RPMI8226 (cell line): ENCODE measurements at regions not wholly inside any gene's neighbourhood (a gene's known extent, or its start where the extent isn't known, plus 50 kb on each side); places are given as distances from the start of the nearest gene placed in this dataset.

Experiments used
- DNase-seq: peaks from one replicate; pipeline ENCODE4 v3.0.0-alpha.2; 2015

DNA sequence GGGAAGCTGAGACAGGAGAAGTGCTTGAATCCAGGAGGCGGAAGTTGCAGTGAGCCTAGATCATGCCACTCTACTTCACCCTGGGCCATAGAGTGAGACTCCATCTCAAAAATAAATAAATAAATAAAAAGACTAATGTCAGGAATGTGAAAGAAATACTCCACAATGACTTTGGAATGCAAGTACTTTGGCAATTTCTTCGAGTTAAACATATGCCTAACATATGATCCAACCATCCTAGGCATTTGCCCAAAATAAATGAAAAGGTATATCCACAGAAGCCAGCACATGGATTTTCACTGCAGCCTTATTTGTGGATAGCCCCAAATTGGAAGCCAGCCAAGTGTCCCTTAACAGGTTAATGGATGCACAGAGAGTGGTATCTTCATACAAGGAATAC is 357.9 kb upstream of the TMEM132C start:
- DNase-seq, result no peak

DNA sequence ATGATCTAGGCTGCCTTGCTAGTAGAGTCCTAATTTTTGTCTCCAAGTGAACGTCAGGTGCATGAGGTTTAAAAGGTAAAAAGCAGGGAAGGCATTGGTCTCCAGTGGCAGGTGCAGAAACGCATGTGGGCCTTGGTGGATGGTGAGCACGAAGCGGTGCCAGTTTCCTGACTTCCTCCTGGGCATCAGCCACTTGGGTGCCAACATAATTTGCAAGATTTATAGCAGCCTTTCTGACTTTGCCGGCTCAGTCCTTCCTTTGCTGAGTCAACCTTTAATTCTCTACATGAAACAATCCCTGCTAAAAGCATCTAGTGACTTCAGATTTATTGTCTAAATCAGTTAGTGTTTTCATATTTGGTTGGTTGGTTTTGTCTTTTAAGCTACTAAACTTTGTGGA is 355.7 kb upstream of the TMEM132C start:
- DNase-seq, result no peak

DNA sequence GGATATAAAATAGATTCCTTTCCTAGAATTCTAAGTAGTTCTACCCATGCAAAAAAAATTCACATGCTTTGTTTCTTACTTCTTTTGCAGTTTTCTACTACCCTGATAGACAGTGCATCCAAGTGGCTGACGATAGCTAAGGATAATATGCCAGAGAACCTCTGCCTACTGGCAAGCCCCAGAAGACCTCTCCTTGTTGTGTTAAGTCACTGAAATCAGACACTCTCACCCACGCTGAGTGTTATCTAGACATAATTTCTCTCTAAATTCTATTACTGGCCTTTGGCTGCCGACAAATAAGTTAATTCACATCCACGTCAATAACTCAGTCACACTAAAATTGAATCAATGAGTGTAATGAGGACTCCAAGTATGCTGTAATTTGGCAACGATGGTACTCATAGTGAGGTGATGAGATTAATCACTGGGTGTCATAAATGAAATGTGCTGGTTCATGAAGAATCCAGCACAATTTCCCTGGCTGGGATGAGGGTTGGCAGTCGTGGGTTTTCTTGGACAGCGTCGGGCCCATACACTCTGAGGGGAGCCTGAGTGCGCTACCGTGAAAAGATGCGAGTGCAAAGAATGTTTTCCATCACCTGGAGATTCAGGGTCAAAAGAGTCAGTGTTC is 354.8 kb upstream of the TMEM132C start:
- no peak for DNase-seq

DNA sequence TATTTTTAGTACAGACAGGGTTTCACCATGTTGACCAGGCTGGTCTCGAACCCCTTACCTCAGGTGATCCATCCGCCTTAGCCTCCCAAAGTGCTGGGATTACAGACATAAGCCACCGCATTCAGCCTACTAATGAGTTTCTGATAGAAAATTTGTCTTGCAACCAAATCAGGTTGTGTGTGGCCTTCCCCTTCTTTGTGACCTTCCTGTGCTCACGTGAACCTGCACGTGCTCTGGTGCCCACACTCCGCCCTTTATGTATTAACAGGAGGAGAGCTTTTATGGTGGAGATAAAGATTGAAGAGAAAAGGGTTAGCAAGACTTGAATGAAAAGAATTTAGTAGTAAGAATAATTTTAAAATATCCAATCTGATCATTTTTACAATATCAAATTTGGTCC is 343.5 kb upstream of the TMEM132C start:
- no peak for DNase-seq

DNA sequence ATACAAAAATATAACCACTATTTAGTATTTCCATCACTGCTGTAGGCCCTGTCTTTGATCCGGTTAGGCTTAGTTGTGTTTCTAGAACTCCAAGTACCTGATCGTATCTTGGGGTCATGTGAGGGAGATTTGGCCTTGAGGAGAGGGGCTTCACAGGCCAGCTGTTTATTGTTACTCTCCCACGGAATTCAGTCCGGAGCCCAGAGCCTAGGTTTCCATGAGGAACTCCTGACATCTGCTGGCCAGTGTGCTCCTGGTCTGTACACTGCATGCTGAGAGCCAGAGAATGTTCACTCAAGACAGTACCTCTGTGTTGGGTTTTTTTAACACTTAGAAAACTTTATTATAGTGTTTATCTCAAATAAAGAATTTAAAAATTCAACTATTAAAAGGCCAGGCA is 341.0 kb upstream of the TMEM132C start:
- DNase-seq, result no peak

DNA sequence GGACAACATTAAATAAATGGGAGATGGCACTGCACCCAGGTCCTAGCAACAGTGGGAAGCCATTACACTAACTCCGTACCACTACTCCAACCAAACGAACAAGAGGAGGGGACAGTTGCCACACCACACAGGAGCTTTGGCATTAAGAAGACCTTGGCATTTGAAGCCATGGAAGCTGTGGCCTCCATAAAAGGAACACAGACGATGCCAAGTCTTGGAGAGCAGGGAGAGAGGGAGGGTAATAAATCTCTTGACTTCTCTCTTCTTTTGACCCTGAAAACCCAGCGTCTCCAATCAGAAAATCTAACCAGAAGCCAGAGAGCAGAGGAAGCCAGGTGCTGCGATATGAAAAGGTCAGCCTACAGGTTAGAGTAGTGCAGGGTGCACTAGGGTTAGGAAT is 338.8 kb upstream of the TMEM132C start:
- DNase-seq, result no peak

DNA sequence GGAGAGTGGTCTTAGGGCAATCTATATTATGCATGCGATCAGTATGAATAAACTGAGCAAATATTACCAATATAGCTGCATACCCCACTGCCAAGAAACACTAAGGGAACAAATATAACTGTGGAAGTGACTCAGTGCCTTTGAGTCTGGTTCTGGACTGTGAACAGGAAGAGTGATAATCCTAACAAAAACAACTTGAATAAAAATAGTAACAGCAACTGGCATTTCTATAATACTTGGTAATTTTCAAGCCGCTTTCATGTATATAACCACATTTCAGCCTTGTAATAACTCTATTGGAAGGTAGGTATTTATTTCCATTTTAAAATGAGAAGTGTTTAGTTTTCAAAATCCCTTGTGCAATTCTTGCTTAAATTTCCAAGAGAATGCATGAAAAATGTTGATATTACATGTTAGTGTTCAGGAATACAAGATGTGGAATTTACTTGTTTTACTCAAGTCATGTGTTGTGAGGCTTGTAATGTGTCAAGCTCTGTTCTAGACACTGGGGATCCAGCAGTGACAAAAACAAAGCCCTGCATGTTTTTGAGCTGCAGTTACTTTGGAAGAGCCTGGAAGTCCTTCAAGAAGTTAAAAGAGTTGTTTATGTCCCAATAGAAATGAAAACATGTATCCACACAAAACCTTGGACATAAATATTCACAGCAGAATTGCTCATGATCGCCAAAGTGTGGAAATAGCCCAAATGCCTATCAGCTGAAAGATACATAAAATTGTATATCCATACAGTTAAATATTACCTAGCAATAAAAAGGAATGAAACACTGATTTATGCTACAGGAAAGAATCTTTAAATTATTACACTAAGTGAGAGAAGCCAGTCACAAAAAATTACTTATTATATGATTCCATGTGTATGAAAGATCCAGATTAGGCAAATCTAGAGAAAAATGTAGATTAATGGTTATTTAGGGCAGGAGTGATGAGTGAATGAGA is 338.1 kb upstream of the TMEM132C start:
- no peak for DNase-seq

DNA sequence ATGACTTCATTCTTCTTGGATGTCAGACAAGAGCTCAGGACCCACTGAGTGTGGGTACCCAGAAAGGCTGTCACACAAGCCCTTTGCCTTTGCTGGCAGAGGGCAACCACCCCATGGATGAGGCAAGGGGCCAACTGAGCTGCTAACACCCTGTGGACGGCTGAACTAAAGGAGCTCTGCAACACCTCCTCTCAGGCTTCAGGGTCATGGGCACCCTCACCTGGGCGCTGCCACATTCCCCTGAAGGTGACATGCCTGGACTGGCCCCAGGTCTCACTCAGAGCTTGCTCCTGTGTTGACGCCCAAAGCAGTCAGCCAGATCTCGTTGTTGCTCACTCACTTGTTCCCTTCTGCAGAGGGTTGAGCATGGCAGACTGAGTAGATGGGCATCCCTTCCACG is 336.8 kb upstream of the TMEM132C start:
- no peak for DNase-seq

DNA sequence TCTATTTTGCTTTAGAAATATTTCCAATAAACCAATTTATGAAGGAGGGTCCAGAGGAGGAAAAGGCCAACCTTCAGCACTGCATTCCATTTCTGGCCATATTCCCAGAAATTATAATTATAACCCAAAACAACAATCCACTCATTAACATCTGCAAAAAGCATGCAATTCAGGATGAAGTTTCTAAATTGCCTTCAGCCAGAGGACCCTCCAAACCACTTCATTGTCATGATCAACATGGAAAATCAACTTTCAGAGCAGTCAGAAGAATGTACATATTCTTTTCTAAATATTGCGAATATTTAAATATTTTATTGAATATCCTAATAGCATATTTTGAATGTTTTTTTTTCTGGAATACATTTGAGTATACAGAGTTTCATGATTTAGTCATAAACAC is 332.6 kb upstream of the TMEM132C start:
- no peak for DNase-seq

DNA sequence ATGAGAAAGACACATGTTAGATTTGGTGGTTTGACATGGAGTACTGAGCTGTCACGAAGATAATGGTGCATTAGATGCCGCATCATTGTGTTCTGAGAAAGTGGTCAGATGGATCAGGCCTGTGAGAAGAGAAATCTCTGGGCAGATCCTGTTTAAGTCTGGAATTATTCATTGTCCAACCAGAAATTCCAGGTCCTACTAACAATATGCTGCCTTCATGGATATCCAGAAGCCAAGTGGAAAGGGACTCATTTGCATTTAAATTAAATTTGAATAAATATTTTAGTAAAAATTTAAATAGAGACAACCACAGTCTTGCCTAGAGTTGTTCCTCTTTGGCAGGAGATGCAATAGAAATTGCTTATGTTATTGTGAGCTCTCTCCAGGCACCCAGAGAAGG is 330.5 kb upstream of the TMEM132C start:
- DNase-seq, result no peak

DNA sequence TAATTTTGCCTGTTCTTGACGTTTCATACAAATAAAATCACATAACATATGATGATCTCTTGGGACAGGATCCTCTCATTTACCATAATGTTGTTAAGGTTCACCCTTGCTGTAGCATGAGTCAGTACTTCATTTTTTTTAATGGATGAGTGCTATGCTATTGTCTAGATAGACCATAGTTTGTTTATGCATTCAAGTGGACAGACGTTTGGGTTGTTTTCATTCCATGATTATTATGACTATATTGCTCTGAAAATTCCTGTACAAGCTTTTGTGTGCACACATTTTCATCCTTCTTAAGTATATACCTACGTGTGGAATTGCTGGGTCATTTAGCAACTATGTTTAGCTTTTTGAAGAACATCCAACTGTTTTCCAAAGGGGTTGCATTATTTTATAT is 325.6 kb upstream of the TMEM132C start:
- no peak for DNase-seq

DNA sequence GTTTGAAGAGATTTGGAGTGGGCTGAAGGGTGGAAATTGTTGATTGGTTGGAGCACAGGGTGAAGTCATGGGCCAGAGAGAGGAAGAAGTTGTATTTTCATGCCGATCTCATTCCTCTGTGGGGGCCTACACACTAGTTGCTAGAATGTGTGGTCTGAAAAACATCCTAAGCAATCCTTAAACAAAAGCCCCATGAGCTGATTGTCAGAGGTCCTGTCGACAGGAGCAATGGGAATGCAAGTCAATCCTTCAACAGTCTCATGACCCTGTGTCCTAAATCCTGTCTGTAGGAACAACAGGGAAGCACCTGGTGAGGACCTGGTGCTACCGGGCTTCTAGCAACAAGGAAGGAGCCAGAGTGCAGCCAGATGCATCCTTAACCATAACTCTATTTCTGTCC is 324.0 kb upstream of the TMEM132C start:
- DNase-seq, result no peak

DNA sequence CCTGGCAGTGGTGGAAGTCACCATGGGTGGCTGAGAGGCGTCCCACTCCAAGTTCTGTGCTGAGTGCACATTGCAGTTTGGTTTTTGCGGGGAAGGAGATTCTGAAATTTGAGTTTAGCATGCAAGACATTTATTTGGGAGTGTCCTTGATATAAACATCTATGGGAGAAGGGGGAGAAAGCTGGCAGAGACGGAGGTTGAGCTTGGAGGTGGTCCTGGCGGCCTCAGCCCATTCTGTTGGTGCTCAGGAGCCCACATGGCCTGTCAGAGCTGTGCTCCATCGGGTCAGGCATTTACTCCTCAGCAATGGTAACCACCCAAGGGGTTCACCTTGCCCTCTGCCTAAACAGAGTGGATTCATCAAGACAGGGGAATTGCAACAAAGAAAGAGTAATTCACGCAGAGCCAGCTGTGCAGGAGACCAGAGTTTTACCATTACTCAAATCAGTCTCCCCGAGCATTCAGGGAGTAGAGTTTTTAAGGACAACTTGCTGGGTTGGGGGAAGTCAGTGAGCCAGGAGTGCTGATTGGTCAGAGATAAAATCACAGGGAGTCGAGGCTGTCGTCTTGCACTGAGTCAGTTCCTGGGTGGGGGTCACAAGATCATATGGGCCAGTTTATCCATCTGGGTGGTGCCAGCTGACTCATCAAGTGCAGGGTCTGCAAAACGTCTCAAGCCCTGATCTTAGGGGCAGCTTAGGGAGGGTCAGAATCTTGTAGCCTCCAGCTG is 323.3 kb upstream of the TMEM132C start:
- no peak for DNase-seq

DNA sequence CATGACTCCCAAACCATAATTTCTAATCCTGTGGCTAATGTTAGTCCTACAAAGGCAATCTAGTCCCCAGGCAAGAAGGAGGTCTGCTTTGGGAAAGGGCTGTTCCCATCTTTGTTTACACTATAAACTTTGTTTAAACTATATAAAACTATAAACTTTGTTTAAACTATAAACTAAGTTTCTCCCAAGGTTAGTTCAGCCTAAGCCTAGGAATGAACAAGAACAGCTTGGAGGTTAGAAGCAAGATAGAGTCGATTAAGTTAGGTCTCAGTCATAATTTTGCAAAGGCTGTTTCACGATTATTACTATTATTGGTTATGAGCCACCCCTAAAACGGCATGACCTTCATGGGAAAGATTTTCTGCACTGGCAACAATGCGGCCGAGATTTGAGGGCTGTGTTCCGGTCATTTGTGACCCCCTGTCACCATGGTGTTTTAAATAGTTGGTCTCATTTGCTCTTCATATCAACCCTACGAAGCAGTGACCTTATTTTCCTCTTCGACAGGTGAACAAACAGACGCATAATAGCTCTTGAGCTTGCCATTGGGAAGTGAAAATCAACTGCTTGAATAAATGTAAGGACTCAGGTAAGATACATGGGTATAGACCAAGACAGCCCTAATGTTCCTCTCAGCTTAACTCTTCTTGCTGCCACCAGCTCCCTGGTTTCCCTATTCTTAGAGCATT is 322.6 kb upstream of the TMEM132C start:
- no peak for DNase-seq

DNA sequence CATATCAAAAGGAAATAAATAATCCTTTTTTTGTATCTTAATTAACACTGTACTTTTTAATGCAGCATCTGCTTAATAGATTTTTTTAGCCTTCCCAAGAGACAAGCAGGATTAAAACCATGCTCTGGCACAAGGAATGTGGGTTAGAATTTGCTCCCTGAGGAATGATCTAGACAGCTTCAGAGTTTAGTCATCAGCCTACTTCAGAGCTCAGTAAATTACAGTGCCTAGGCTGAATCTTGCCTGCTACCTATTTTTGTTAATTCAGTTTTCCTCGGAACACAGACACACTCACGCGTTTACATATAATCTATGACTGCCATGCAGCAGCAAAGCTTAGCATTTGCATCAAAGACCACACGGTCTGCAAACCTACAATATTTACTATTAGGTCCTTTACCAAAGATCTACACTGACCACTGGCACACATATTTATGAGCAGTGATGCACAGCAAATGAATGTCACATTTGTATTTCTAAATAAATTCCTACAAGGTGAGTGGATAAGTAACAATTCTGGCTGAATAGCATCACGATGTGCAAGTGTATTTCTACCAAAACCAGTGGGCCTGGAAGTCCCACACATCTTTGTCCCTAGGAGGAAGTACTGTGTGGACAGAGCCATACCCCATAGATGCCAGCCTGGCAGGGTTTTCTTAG is 309.8 kb upstream of the TMEM132C start:
- DNase-seq, result no peak

DNA sequence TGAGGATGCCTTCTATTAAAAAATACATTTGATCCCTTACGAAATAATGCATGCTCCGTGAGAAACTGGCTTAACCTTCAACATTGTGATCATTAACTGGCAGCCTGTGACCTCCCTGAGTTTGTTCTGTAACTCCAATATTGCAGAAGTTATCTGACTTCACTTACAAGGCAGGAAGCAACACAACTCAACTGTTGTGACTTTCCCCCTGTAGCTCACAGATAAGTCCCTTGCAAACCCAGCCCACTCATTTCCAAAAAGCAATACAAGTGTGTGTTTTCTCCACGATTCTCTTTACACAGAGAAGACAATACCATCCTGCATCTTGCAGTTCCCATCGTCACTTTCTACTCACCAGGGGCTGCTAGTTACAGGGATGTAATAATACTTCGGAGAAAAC is 304.7 kb upstream of the TMEM132C start:
- DNase-seq, result no peak

DNA sequence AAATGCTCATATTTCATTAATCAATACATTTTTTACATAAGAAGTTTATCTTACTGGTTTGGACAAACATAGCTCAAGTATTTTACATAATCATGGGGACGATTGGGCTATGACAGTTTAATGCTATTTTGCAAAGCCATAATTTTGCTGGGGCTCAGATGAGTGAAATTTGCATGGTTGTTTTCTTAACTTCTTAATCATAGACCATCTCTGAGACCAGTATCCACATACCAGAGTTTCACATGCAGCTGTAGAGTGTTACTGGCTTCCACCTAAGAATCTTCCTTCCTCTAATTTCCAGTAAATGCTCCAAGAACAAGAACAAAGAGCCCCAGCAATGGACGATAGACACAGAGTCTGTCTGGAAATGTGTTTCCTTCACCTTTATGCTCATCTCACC is 303.0 kb upstream of the TMEM132C start:
- DNase-seq, result no peak

DNA sequence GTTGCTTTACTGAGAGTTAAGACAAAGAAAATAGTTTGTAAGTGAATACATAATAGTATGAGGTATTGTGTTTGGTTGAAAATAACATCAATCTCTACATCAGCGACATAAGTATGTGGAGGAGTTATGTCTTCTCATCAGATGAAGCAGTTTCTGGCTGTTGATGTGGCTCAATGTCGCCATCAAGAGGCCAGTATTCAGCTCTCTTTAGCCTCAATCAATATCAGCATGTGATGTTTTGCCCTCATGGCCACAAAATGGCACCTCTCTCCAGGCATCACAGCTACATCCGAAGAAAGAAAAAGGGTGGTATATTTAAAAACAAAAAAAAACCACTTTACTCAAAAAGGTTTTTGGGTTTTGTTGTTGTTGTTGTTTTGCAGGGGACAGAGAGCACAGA is 302.3 kb upstream of the TMEM132C start:
- DNase-seq, result no peak

DNA sequence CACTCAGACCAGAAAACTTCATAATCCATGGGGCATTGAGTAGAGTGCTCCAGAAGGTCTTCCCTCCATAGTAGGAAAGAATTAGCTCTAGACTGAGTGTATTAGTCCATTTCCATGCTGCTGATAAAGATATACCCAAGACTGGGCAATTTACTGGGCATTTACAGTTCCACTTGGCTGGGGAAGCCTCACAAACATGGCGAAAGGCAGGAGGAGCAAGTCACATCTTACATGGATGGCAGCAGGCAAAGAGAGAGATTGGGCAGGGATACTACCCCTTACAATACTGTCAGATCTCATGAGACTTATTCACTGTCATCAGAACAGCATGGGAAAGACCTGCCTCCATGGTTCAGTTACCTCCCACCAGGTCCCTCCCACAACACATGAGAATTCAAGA is 300.6 kb upstream of the TMEM132C start:
- DNase-seq, result no peak

DNA sequence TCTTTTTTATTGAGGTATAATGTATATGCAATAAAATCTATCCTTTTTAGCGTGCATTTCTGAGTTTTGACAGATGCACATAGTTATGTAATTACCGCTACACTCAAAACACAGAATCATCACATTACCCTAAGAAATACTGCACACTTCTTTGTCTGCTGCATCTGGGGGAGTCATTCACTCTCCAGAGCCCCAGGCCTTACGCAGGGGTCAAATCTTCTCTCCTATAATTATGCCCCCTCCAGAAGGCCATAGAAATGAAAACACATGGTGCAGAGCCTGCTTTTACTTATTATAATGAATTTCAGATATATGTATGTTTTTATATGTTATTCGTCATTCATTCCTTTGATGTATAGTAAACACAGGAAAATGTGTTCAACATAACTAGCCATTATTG is 296.5 kb upstream of the TMEM132C start:
- no peak for DNase-seq

DNA sequence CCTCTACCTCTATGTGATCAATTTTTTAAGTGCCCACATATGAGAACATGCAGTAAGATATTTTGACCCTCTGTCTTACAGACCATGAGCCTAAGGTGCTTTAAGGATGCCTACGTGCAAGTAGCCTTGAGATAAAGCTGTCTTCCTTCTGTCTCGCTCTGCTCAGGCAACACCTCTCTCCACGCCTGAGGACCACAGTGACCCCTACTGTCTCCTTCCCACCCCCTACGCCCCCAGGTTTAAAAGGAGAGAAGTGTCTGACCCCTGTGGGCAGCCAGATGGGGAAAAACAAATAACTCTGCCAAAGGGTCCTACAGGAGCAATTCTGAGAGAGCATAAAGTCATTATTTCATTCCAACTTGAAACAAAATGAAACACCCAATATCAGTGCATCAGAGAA is 286.4 kb upstream of the TMEM132C start:
- DNase-seq, result no peak

DNA sequence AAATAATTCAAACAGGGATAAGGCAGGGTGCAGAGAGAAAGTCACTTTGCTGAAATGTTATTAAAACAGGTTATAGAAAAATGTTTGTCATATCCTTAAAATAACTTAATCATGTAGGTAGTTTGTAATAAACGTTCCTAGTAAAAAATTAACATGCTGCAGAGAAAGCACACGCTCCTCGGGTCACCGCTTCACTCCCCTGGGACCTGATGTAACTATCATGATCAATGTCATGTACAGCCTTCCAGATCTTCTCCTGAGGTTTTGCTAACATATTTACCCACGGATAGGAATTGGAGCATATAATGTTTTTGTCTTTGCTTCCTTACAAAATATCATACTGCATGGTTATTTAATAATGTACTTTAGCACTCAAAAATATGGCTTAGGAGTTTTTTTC is 285.1 kb upstream of the TMEM132C start:
- DNase-seq, result no peak
